HEK293 (cell line): ENCODE measurements at regions not wholly inside any gene's neighbourhood (a gene's known extent, or its start where the extent isn't known, plus 50 kb on each side); places are given as distances from the start of the nearest gene placed in this dataset.

ENCODE experiments used
- CTCF ChIP-seq: fragments of 450-650 bp; formaldehyde crosslinking; IDR thresholded peaks from 2 replicates; pipeline ENCODE4 v1.5.1; 2016; ENCODE audit warnings: missing biosample characterization, missing genetic modification characterization
- KLF10 ChIP-seq: fragments of 450-650 bp; IDR thresholded peaks from 2 replicates; pipeline ENCODE4 v1.5.1; 2018; ENCODE audit warnings: missing biosample characterization, mild to moderate bottlenecking, missing genetic modification characterization
- REST ChIP-seq: fragments of 450-650 bp; formaldehyde crosslinking; IDR thresholded peaks from 2 replicates; pipeline ENCODE4 v1.5.1; 2016; ENCODE audit warnings: missing biosample characterization, missing genetic modification characterization
- YY1 ChIP-seq: fragments of 450-650 bp; formaldehyde crosslinking; IDR thresholded peaks from 2 replicates; pipeline ENCODE4 v1.5.1; 2018; ENCODE audit warnings: missing biosample characterization, missing genetic modification characterization
- ZBTB8A ChIP-seq: fragments of 450-650 bp; formaldehyde crosslinking; IDR thresholded peaks from 2 replicates; pipeline ENCODE4 v1.5.1; 2016; ENCODE audit warnings: missing biosample characterization, missing genetic modification characterization
- ZNF155 ChIP-seq: fragments of 450-650 bp; formaldehyde crosslinking; IDR thresholded peaks from 2 replicates; pipeline ENCODE4 v1.5.1; 2016; ENCODE audit warnings: missing biosample characterization, missing genetic modification characterization
- ZNF239 ChIP-seq: fragments of 450-650 bp; formaldehyde crosslinking; IDR thresholded peaks from 2 replicates; pipeline ENCODE4 v1.5.1; 2016; ENCODE audit warnings: missing biosample characterization, missing genetic modification characterization
- ZNF274 ChIP-seq, 2 experiments: fragments of 200-500 bp in 1 of 2; fragments of 450-650 bp in 1 of 2; sonication (Bioruptor generic) in 1 of 2; formaldehyde crosslinking in 1 of 2; IDR thresholded peaks; 2 replicates each; pipeline versions ENCODE4 v1.5.1 to v1.6.1; 2014 to 2016; ENCODE audit warnings: borderline replicate concordance in 1 of 2, inconsistent platforms in 1 of 2, low read length in 1 of 2, missing biosample characterization in 1 of 2, missing genetic modification characterization in 1 of 2
- ZNF510 ChIP-seq: fragments of 450-650 bp; formaldehyde crosslinking; IDR thresholded peaks from 2 replicates; pipeline ENCODE4 v1.5.1; 2018; ENCODE audit warnings: mild to moderate bottlenecking, missing genetic modification characterization, missing biosample characterization; ENCODE audit not compliant: insufficient replicate concordance
- ZNF514 ChIP-seq: fragments of 450-650 bp; formaldehyde crosslinking; IDR thresholded peaks from 2 replicates; pipeline ENCODE4 v1.5.1; 2016; ENCODE audit warnings: missing biosample characterization, missing genetic modification characterization
- ZNF529 ChIP-seq: fragments of 450-650 bp; formaldehyde crosslinking; IDR thresholded peaks from 2 replicates; pipeline ENCODE4 v1.5.1; 2017; ENCODE audit warnings: missing genetic modification characterization, missing biosample characterization; ENCODE audit not compliant: insufficient replicate concordance
- ZNF658 ChIP-seq: fragments of 450-650 bp; formaldehyde crosslinking; IDR thresholded peaks from 2 replicates; pipeline ENCODE4; 2016; ENCODE audit warnings: missing biosample characterization, missing genetic modification characterization

GRCh38 chr20:22127587-22127986 lies 422.1 kb downstream of the PAX1 start:
- TF ChIP-seq KLF10 (tag by site-specific recombination) (no peak), ZNF658 (no peak), ZBTB8A (tag by site-specific recombination) (no peak), CTCF (tag by site-specific recombination) (no peak), YY1 (tag by site-specific recombination) (no peak), ZNF239 (tag by site-specific recombination) (no peak), ZNF274 (IDR thresholded peaks at IDR 0.05; ENCODE audit: low read length) (no peak), ZNF274 (tag by site-specific recombination; IDR thresholded peaks at IDR 0.05; ENCODE audit: borderline replicate concordance) (no peak), ZNF510 (tag by site-specific recombination) (no peak), ZNF155 (tag by site-specific recombination) (no peak), ZNF529 (tag by site-specific recombination) (no peak), REST (no peak), ZNF514 (tag by site-specific recombination) (no peak)
